CD14-positive monocyte (primary cell): ENCODE measurements at regions not wholly inside any gene's neighbourhood (a gene's known extent, or its start where the extent isn't known, plus 50 kb on each side); places are given as distances from the start of the nearest gene placed in this dataset.

Experiments used
- DNase-seq, 3 donors: peaks; one replicate each; pipeline ENCODE4 v3.0.0-alpha.2; 2011 to 2022
- H2AFZ ChIP-seq: 2 replicates; pipeline ENCODE4 v1.6.0; 2012; ENCODE audit warnings: mild to moderate bottlenecking, low read depth, low read length, inconsistent platforms; ENCODE audit not compliant: insufficient read depth, poor library complexity, severe bottlenecking
- H3K27ac ChIP-seq, 2 donors: 1 replicate in 1 of 2; 2 replicates in 1 of 2; pipeline ENCODE4 v1.5.1; 2012 to 2013; ENCODE audit warnings: low read length in 2 of 2, control low read depth in 1 of 2, inconsistent platforms in 1 of 2, low read depth in 1 of 2, mild to moderate bottlenecking in 1 of 2
- H3K27me3 ChIP-seq, 2 donors: one replicate each; pipeline versions ENCODE4 v1.6.0 to v1.6.1; 2011 to 2013; ENCODE audit warnings: low read length in 2 of 2; ENCODE audit not compliant: control insufficient read depth in 2 of 2, insufficient read depth in 2 of 2
- H3K36me3 ChIP-seq, 2 donors: replicated peaks in 1 of 2; 1 replicate in 1 of 2; 2 replicates in 1 of 2; pipeline versions ENCODE4 v1.5.1 to v1.6.1; 2012 to 2013; ENCODE audit warnings: low read length in 2 of 2, control low read depth in 1 of 2, inconsistent platforms in 1 of 2, mild to moderate bottlenecking in 1 of 2; ENCODE audit not compliant: insufficient read depth in 2 of 2, control insufficient read depth in 1 of 2
- H3K4me1 ChIP-seq, 2 donors: 1 replicate in 1 of 2; 2 replicates in 1 of 2; pipeline versions ENCODE4 v1.5.1 to v1.6.1; 2012 to 2013; ENCODE audit warnings: low read length in 2 of 2, control low read depth in 1 of 2, inconsistent platforms in 1 of 2, mild to moderate bottlenecking in 1 of 2, moderate library complexity in 1 of 2; ENCODE audit not compliant: insufficient read depth in 2 of 2, control insufficient read depth in 1 of 2
- H3K4me2 ChIP-seq: replicated peaks from 2 replicates; pipeline ENCODE3; 2012; ENCODE audit warnings: low read length, moderate library complexity, mild to moderate bottlenecking; ENCODE audit not compliant: poor library complexity, severe bottlenecking; ENCODE audit errors: extremely low read depth
- H3K4me3 ChIP-seq, 3 experiments: fragments of 200-600 bp in 1 of 3; sonication (generic) in 1 of 3; replicated peaks in 1 of 3; 1 replicate in 2 of 3; 2 replicates in 1 of 3; pipeline ENCODE4 v1.5.1; 2011 to 2013; ENCODE audit warnings: low read length in 3 of 3, mild to moderate bottlenecking in 3 of 3, control low read depth in 2 of 3, low read depth in 2 of 3, inconsistent platforms in 1 of 3, moderate library complexity in 1 of 3
- H3K79me2 ChIP-seq: 2 replicates; pipeline ENCODE4 v1.6.0; 2012; ENCODE audit warnings: mild to moderate bottlenecking, control low read depth, inconsistent platforms, low read length, moderate library complexity; ENCODE audit not compliant: insufficient read depth
- H3K9ac ChIP-seq: 2 replicates; pipeline ENCODE4 v1.6.0; 2017; ENCODE audit warnings: low read length, mild to moderate bottlenecking; ENCODE audit not compliant: insufficient read depth, poor library complexity, severe bottlenecking
- H3K9me3 ChIP-seq, 2 donors: replicated peaks in 1 of 2; 1 replicate in 1 of 2; 2 replicates in 1 of 2; pipeline versions ENCODE4 v1.5.1 to v1.6.1; 2012 to 2013; ENCODE audit warnings: low read length in 2 of 2, control low read depth in 1 of 2; ENCODE audit not compliant: control insufficient read depth in 1 of 2, insufficient read depth in 1 of 2
- H4K20me1 ChIP-seq: 2 replicates; pipeline ENCODE4 v1.6.0; 2012; ENCODE audit warnings: mild to moderate bottlenecking, low read length, control low read depth, moderate library complexity; ENCODE audit not compliant: insufficient read depth
- H3K27ac Mint-ChIP-seq, 7 donors: one replicate each; pipeline ENCODE4 v1.8.0; 2020; ENCODE audit warnings: mild to moderate bottlenecking in 7 of 7, mixed read lengths in 7 of 7, moderate library complexity in 6 of 7, inconsistent platforms in 2 of 7
- H3K27me3 Mint-ChIP-seq, 3 donors: one replicate each; pipeline ENCODE4 v1.8.0; 2021 to 2022; ENCODE audit warnings: low read depth in 3 of 3, mild to moderate bottlenecking in 3 of 3, mixed read lengths in 3 of 3, moderate library complexity in 3 of 3, inconsistent platforms in 1 of 3
- H3K36me3 Mint-ChIP-seq, 2 donors: one replicate each; pipeline ENCODE4 v1.8.0; 2020; ENCODE audit warnings: mixed read lengths in 2 of 2, inconsistent platforms in 1 of 2, mild to moderate bottlenecking in 1 of 2
- H3K4me1 Mint-ChIP-seq: one replicate; pipeline ENCODE4 v1.8.0; 2020; ENCODE audit warnings: mild to moderate bottlenecking, mixed read lengths
- H3K4me3 Mint-ChIP-seq, 2 donors: one replicate each; pipeline ENCODE4 v1.8.0; 2020; ENCODE audit warnings: mild to moderate bottlenecking in 2 of 2, mixed read lengths in 2 of 2, moderate library complexity in 1 of 2
- H3K9me3 Mint-ChIP-seq, 7 donors: one replicate each; pipeline ENCODE4 v1.8.0; 2020 to 2022; ENCODE audit warnings: mixed read lengths in 7 of 7, mild to moderate bottlenecking in 6 of 7, moderate library complexity in 6 of 7, inconsistent platforms in 2 of 7
- CTCF ChIP-seq: fragments of 200-600 bp; IDR thresholded peaks from one replicate; pipeline ENCODE4 v1.8.0; 2022; ENCODE audit warnings: antibody characterized with exemption, mild to moderate bottlenecking
- WGBS: methylation state at CpG from one replicate; pipeline ENCODE4 v1.1.5; 2013; ENCODE audit warnings: missing lambda C conversion rate; ENCODE audit not compliant: insufficient coverage; 5-methylcytosine and 5-hydroxymethylcytosine counted together
- intact Hi-C, 2 donors: fragments of 100-400 bp; cut with micrococcal nuclease; formaldehyde crosslinking; loops; one replicate each; pipeline versions ENCODE4 v1.15.0 to v1.15.1; 2023

DNA sequence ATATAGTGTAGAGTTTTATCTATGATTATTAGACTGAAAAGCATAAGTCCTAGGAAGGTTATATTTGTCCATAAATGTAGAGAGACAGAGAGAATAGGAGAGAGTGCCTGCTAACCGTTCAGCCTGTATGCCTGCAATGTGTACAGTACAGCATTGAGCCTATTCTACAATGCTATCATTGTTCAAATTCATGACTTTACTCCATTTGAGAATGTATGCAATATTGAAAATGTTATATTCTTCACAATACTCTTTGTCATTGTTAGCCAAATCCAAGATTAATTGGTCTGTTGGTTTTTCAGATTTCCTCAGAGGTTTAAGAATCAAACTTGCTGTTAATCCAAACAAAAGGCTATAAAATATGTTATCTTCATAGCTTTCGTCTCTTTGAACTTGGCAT lies 585.2 kb upstream of the B3GALT2 start:
- H3K4me3 Mint-ChIP-seq: no peak overlapping the region
- intact Hi-C loops: no loop called here
- H3K79me2 ChIP-seq: no peaks in the 10 kb centered on the region
- H4K20me1 ChIP-seq: no peaks in the 10 kb centered on the region
- H3K27me3 Mint-ChIP-seq: no peaks in the 10 kb centered on the region
- no peak for TF ChIP-seq CTCF
- H3K9me3 Mint-ChIP-seq: peaks cover 3 to 14% (median 11%) of the 10 kb centered on the region in 7 donors
- H3K4me1 Mint-ChIP-seq: no peaks in the 10 kb centered on the region
- H3K27me3 ChIP-seq: no peaks in the 10 kb centered on the region
- DNase-seq: no peak
- H3K27ac Mint-ChIP-seq: no peak overlapping the region
- H3K4me1 ChIP-seq: no peaks in the 10 kb centered on the region
- H3K9me3 ChIP-seq: peaks cover 7 to 10% of the 10 kb centered on the region in 2 donors
- H3K4me2 ChIP-seq: no peak overlapping the region
- H3K36me3 ChIP-seq: no peaks in the 10 kb centered on the region
- H3K27ac ChIP-seq: no peak overlapping the region
- no CpG with 5 or more reads among the region's 2 CpGs for WGBS
- H3K36me3 Mint-ChIP-seq: no peaks in the 10 kb centered on the region
- no peak overlapping the region for H3K9ac ChIP-seq
- no peak overlapping the region for H3K4me3 ChIP-seq
- H2AFZ ChIP-seq: no peak overlapping the region

- Histone ChIP-seq H3K36me3 (no peaks in the 10 kb centered on the region), H2AFZ (no peak overlapping the region), H3K79me2 (no peaks in the 10 kb centered on the region), H4K20me1 (no peaks in the 10 kb centered on the region), H3K27me3 (no peaks in the 10 kb centered on the region), H3K9ac (no peak overlapping the region), H3K4me2 (no peak overlapping the region), H3K4me3 (no peak overlapping the region), H3K27ac (no peak overlapping the region), H3K4me1 (no peaks in the 10 kb centered on the region), H3K9me3 (no peaks in the 10 kb centered on the region)
- intact Hi-C loops: no loop called here
- TF ChIP-seq CTCF: no peak
- 100% methylated on average over 1 of the region's 2 CpGs for WGBS
- DNase-seq: no peak
- Mint-ChIP-seq H3K4me3 (no peak overlapping the region), H3K4me1 (no peaks in the 10 kb centered on the region), H3K9me3 (peaks cover 0 to 4% (median 2%) of the 10 kb centered on the region in 7 donors), H3K36me3 (no peaks in the 10 kb centered on the region), H3K27ac (no peak overlapping the region), H3K27me3 (no peaks in the 10 kb centered on the region)
Measured at GRCh38 chr1:193769651-193770050, 583.2 kb upstream of the B3GALT2 start.
